GM19324 (cell line): ENCODE measurements at regions not wholly inside any gene's neighbourhood (a gene's known extent, or its start where the extent isn't known, plus 50 kb on each side); places are given as distances from the start of the nearest gene placed in this dataset.
"Not testable (repeated sequence)": the region's sequence is repeated elsewhere in the genome, so short reads cannot be mapped to it uniquely, and the experiment has no call there.

Source experiments
- ATAC-seq: cut with Tn5 transposase; IDR thresholded peaks from one replicate; pipeline ENCODE4 v1.9.1; 2021; ENCODE audit warnings: mild to moderate bottlenecking, moderate library complexity; ENCODE audit not compliant: unreplicated experiment, low FRiP score

DNA sequence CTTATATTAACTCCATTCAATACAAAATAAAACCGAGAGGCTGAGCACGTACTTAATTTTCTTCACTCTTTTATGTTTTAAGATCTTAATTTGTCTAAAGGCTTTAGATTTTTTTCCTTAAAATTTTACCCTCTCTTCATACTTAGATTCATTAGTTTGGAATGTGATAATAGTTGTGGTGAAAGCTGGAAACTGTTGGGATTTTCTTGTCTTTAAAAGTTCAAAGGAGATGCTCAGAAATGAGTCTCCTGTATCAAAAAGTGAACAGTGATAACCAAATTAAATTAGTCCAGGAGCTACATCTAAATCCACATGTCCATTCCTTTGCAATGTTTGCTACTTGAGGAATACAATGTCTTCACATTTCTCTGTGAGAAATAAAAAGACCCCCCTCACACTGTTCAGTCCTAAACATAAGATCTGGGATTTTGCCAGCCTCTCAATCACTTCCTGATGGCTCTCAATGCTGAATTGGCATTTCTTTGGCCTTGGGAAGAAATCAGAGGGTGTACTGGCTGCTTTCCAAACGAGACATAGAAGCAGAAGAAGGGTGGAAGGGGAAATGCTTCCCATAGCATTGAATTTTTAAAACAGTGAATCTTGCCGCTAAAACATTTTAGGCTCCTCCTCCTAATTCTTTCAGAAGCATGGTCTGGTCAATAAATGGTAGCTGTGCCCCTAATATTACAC, 245.0 kb downstream of the SHOX2 start:
- no peak for ATAC-seq

- no peak for ATAC-seq
Observed at GRCh38 chr3:157859541-157859940, 246.7 kb downstream of the SHOX2 start.

- ATAC-seq, result no peak
Observed at GRCh38 chr3:157858821-157859220, 247.4 kb downstream of the SHOX2 start.

- no peak for ATAC-seq
Observed at GRCh38 chr3:157857440-157857839, 248.8 kb downstream of the SHOX2 start.

GRCh38 chr3:157856078-157856939, 249.9 kb downstream of the SHOX2 start:
- ATAC-seq, result no peak

DNA sequence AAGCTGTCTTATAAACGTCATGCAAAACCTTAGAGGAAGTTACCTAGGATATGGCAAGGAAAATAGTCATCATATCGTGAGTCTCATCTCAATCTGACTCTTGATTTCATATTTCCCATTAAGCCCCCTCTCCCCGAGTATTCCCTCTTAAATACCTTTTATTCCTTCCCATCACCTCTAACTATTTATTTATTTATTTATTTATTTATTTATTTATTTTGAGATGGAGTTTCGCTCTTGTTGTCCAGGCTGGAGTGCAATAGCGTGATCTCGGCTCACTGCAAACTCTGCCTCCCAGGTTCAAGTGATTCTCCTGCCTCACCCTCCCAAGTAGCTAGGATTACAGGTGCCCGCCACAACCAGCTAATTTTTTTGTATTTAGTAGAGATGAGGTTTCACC, 260.4 kb downstream of the SHOX2 start:
- ATAC-seq, result not testable (repeated sequence)

DNA sequence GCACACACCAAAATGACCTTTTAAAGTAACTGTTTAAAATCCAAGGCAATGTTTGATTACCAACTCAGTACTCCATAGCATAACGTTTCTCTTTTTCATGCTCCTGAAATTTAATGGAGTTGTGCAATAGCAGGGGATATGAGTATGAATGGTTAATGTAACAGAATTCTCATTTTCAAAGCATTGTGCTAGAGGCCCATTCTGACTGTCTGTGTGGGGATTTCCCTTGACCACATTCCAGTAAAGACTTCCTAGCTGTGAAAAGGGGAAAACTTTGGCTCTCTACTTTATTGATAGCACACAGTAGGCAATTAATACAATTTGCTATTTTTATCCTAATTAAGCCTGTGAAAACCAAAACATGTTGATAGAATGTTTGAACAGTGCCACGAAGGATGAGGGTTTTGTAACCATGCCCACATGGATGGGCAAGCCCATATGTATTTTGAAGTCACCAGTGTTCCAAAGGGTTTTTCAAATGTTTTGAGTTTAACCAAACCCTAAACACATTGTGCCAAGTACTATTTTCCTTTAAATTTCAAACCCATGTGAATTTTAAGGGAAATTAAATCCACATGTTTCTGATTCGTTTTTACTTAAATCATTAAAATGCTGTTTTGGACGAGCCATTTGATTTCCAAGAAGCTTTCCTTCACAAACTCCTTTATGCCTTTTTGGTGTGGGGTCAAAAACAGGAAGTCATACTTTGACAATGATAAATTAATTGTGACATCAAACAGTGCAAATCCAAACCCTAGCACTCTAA, 261.2 kb downstream of the SHOX2 start:
- no peak for ATAC-seq

DNA sequence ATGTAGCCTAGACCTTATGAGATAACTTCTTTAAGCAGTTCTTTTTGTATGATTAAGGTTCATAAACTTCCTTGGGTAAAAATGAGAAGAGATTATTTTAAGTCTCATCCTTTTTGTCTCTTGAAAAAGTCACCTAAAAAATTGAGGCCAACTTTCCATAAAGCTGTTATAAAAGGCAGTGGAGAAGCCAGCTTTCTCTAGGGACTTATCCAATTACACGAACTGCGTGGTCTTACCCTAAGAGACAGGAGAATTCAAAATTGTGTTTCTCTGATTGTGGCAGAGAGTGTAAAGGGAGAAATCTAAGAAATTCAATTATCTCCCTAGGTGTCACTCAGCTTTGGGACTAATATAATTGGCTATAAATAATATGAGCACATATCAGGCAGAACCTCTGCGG, 262.0 kb downstream of the SHOX2 start:
- no peak for ATAC-seq

GRCh38 chr3:157841029-157841428, 265.2 kb downstream of the SHOX2 start:
- no peak for ATAC-seq

GRCh38 chr3:157840564-157840963, 265.7 kb downstream of the SHOX2 start:
- no peak for ATAC-seq

- ATAC-seq, result no peak
Observed at GRCh38 chr3:157838457-157838856, 267.8 kb downstream of the SHOX2 start.

- ATAC-seq, result no peak
Observed at GRCh38 chr3:157837336-157837735, 268.9 kb downstream of the SHOX2 start.

DNA sequence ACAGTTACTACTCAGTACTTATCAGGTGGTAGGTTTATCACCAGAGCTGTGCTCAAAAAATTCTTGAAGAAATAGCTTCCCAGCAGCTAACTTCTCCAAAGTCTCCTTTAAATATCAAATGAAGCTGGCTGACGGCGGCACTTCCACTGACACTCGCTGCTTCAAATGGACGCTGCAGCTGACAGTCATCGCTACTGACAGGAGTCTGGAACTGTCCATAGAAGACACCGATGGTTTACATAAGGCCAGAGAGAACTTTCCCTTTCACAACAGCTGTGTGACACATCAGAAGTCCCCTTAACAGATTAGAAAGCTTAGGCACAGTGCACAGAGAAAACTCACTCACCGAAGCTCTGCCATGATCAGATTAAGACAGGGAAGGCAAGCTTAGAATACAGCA, 270.2 kb downstream of the SHOX2 start:
- ATAC-seq, result no peak

GRCh38 chr3:157832588-157832987, 273.6 kb downstream of the SHOX2 start:
- ATAC-seq, result no peak

DNA sequence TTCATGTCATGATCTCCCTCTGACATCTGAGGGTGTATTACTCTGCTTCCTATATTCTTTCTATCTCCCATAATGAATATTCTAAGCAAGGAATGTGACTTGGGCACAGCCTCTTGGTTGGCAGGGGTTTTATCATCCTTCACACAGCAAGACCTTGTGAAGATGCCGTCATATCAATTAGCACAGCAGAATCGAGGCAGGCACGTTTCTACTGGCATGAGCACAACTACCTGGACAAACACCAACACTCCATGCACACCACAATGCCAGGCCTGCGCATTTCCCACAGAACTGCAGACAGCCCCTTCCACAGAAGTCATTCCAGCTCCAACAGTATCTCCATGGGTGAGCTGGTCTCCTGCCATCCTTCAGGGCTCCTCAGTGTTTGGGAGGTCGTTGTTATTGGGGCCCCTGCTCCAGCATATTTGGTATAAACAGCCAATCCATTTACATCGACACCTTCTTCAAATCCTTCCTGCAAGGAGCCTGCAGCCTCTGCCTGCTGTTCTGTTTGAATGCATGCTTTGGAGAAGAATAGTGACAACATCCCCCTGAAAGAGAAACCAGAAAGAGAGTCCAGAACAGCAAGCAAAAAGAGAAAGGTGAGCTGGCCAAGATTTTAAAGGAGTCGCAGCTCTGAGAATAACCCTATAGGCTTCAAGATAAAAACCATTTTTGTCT, 275.5 kb downstream of the SHOX2 start:
- ATAC-seq, result no peak

- no peak for ATAC-seq
Observed at GRCh38 chr3:157829786-157830185, 276.4 kb downstream of the SHOX2 start.

- ATAC-seq, result no peak
Observed at GRCh38 chr3:157824281-157824680, 281.9 kb downstream of the SHOX2 start.

DNA sequence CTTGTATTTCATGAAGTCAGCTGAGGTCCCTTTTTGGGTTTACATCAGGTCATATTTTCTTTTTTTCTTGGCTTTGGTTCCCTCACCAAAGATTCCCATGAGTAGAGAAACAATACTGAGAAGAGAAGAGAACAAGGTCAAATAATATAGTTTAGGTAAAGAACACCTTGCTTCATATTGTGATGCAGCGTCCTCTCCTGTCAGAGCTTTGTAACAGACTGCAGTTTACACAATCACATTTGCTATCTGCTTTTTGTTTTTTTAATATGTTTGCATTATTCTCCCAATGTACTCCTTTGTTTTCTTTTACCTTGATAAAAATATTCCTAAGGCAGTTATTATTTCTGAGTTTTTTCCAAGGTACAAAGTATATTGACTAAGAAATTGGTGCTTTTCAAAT, 283.2 kb downstream of the SHOX2 start:
- ATAC-seq, result no peak

DNA sequence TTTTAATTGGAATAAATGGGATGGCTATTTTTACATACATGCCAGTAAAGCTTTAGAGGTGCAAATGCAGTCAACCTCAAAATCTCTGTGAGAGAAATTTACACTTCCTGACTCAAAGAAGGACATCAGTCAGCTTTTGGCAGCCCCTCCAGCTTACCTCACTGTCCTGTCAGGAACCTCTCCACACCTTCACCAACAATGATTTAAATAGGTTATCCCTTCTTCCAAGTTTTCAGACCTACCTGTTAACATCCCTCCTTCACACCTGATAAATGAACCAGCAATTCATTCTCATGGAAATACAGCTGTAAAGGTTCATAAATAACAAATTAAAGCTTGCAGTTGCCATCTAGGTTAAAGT, 286.1 kb downstream of the SHOX2 start:
- no peak for ATAC-seq

GRCh38 chr3:157819270-157820156, 286.7 kb downstream of the SHOX2 start:
- ATAC-seq, result no peak
